Loucy (cell line): ENCODE measurements at regions not wholly inside any gene's neighbourhood (a gene's known extent, or its start where the extent isn't known, plus 50 kb on each side); places are given as distances from the start of the nearest gene placed in this dataset.

ENCODE experiments used
- EZH2phosphoT487 ChIP-seq: fragments of 200-600 bp; IDR thresholded peaks from 2 replicates; pipeline ENCODE4 v1.6.1; 2018; ENCODE audit warnings: antibody characterized with exemption, mild to moderate bottlenecking, moderate library complexity, borderline replicate concordance
- TF ChIP-seq, protein P1 (sequence below): fragments of 200-600 bp; sonication (generic); conservative IDR thresholded peaks from 2 replicates; pipeline ENCODE4 v1.5.1; 2014; ENCODE audit warnings: mild to moderate bottlenecking, antibody characterized with exemption, low read length

DNA sequence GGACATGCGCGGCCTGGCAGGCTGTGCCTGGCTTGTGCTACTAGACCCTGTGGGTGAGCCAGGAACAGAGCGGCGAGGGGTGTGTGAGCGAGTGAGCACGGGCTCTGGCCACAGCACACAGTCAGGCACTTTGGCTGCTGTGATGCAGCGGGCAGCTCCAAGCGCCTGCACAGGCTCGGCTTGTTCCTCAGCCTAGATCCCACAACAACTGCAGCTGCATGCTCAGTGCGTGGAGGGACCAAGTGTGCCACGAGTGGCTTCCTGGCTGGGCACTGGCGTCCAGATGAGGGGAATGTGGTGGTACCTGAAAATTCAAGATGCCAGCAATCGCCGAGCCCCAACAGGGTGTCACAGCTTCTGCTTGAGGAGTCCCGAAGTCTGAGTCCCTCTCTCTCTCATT, 1056.6 kb downstream of the RAPGEF2 start:
- TF ChIP-seq, protein P1, sequence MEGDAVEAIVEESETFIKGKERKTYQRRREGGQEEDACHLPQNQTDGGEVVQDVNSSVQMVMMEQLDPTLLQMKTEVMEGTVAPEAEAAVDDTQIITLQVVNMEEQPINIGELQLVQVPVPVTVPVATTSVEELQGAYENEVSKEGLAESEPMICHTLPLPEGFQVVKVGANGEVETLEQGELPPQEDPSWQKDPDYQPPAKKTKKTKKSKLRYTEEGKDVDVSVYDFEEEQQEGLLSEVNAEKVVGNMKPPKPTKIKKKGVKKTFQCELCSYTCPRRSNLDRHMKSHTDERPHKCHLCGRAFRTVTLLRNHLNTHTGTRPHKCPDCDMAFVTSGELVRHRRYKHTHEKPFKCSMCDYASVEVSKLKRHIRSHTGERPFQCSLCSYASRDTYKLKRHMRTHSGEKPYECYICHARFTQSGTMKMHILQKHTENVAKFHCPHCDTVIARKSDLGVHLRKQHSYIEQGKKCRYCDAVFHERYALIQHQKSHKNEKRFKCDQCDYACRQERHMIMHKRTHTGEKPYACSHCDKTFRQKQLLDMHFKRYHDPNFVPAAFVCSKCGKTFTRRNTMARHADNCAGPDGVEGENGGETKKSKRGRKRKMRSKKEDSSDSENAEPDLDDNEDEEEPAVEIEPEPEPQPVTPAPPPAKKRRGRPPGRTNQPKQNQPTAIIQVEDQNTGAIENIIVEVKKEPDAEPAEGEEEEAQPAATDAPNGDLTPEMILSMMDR, result no peak
- TF ChIP-seq EZH2phosphoT487, result no peak
